ENCODE measurements at regions not wholly inside any gene's neighbourhood (a gene's known extent, or its start where the extent isn't known, plus 50 kb on each side); places are given as distances from the start of the nearest gene placed in this dataset.

DNA sequence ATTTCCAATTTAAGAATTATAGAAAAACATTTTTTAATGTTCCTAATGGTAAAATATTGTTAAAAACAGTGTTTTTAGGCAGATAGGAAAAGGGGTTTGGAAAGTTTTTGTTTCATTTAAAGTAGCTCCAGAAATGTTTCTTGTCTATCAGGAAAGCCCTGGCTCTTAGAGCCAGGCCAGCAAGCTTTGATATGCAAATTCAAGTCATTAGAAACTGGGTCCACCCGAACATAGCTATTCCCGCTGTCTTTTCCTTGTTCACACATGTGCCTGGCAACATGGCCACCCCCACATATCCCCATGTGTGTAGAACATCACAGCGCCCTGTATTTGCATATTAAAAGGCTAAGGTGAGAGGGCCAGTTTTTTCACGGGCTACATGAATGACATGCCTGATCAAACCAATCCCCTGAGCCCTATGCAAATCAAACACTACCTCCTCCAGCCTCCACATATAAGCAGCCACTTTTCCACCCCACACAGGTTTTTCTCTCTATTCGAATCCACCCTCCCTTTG lies 925.3 kb upstream of the CDH10 start:
- TF ChIP-seq, protein P1, sequence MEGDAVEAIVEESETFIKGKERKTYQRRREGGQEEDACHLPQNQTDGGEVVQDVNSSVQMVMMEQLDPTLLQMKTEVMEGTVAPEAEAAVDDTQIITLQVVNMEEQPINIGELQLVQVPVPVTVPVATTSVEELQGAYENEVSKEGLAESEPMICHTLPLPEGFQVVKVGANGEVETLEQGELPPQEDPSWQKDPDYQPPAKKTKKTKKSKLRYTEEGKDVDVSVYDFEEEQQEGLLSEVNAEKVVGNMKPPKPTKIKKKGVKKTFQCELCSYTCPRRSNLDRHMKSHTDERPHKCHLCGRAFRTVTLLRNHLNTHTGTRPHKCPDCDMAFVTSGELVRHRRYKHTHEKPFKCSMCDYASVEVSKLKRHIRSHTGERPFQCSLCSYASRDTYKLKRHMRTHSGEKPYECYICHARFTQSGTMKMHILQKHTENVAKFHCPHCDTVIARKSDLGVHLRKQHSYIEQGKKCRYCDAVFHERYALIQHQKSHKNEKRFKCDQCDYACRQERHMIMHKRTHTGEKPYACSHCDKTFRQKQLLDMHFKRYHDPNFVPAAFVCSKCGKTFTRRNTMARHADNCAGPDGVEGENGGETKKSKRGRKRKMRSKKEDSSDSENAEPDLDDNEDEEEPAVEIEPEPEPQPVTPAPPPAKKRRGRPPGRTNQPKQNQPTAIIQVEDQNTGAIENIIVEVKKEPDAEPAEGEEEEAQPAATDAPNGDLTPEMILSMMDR (IDR thresholded peaks at IDR 0.05; ENCODE audit: insufficient read depth, low read length, poor library complexity, severe bottlenecking) = no peak
- TF ChIP-seq EZH2phosphoT487 (conservative IDR thresholded peaks at IDR 0.05; ENCODE audit: low read length) = no peak

All from SU-DHL-6 (cell line).